Heart right ventricle (tissue), 16 donors: ENCODE measurements at regions not wholly inside any gene's neighbourhood (a gene's known extent, or its start where the extent isn't known, plus 50 kb on each side); places are given as distances from the start of the nearest gene placed in this dataset.

Source experiments
- ATAC-seq, 8 donors: fragments of 200-7000 bp; cut with Tn5 transposase; one replicate each; pipeline ENCODE4 v1.9.1; 2020; ENCODE audit warnings: mild to moderate bottlenecking in 8 of 8, moderate library complexity in 8 of 8, moderate number of reproducible peaks in 1 of 8
- DNase-seq, 2 donors: peaks; one replicate each; pipeline ENCODE4 v3.0.0-alpha.2; 2020
- H3K27ac ChIP-seq, 10 donors: fragments of 200-600 bp; sonication (generic) in 2 of 10; one replicate each; pipeline versions ENCODE4 v1.5.0 to v1.8.0; 2020 to 2022; ENCODE audit warnings: mild to moderate bottlenecking in 3 of 10
- H3K27me3 ChIP-seq, 7 donors: fragments of 200-600 bp; one replicate each; pipeline ENCODE4 v1.8.0; 2021 to 2022; ENCODE audit warnings: mild to moderate bottlenecking in 2 of 7
- H3K36me3 ChIP-seq, 9 donors: fragments of 200-600 bp; sonication (generic) in 1 of 9; one replicate each; pipeline versions ENCODE4 v1.5.0 to v1.8.0; 2020 to 2022; ENCODE audit warnings: mild to moderate bottlenecking in 2 of 9
- H3K4me1 ChIP-seq, 9 donors: fragments of 200-600 bp; sonication (generic) in 1 of 9; one replicate each; pipeline versions ENCODE4 v1.5.0 to v1.8.0; 2020 to 2022; ENCODE audit warnings: mild to moderate bottlenecking in 4 of 9
- H3K4me3 ChIP-seq, 10 donors: fragments of 200-600 bp; sonication (generic) in 2 of 10; one replicate each; pipeline versions ENCODE4 v1.5.0 to v1.8.0; 2020 to 2022; ENCODE audit warnings: mild to moderate bottlenecking in 7 of 10, moderate library complexity in 2 of 10
- H3K9me3 ChIP-seq, 11 donors: fragments of 200-600 bp in 10 of 11; sonication (generic) in 2 of 11; one replicate each; pipeline versions ENCODE4 v1.5.0 to v1.8.0; 2013 to 2022; ENCODE audit warnings: mild to moderate bottlenecking in 2 of 11, control low read depth in 1 of 11, moderate library complexity in 1 of 11
- CTCF ChIP-seq, 9 donors: fragments of 200-600 bp; sonication (generic) in 2 of 9; IDR thresholded peaks; one replicate each; pipeline versions ENCODE4 v1.5.0 to v1.8.0; 2021 to 2022; ENCODE audit warnings: antibody characterized with exemption in 9 of 9, mild to moderate bottlenecking in 5 of 9, moderate library complexity in 1 of 9
- WGBS, 2 donors: extraction: QIAGEN DNeasy Blood & Tissue Kit; methylation state at CpG; one replicate each; pipeline ENCODE4 v1.1.7; 2013; ENCODE audit warnings: inconsistent platforms in 1 of 2; 5-methylcytosine and 5-hydroxymethylcytosine counted together
- intact Hi-C, 10 donors: fragments of 100-400 bp; cut with DNase I; formaldehyde crosslinking; loops; one replicate each; pipeline versions ENCODE4 v1.11.1 to v1.14.2; 2022
- donor health status: Arrhythmogenic right ventricular cardiomyopathy.
- donor health status: ischemic (EF 13 %, LVEDD 7.1; RV severe dilation, severe dysfunction).
- donor health status: healthy with polysubstance abuse.
- donor health status: DM: no; HTN: yes; CAD: no.
- donor health status: DM: no; HTN: no; CAD: no.
- donor health status: ischemic (EF 25% LVEDD 6.9; RV normal size, moderate dysfunction).
- donor health status: ischemic (EF 25% LVEDD 5.7; RV mildly dilated, moderate dysfunction).
- donor health status: healthy.
- donor health status: DM: yes; HTN: yes; CAD: no.
- donor health status: Ischemic cardiomyopathy.
- donor health status: ischemic (EF 35%, LVEDD 5.7; RV mildly dilated, moderate dysfunction).
- donor health status: nonischemic (EF 11% LVEDD 7.7; RV severe dilation, severe dysfunction).
- donor health status: DM: yes; HTN: yes; CAD: no.
- donor health status: PGD.
- donor health status: ischemic (EF 29% LVEDD 5.4; RV normal size, mild dysfunction).
- donor health status: nonischemic (EF 23%, LVEDD 6.1; RV moderate dilation, normal function).

GRCh38 chr14:84071061-84071460, 1458.9 kb upstream of the FLRT2 start:
- Histone ChIP-seq H3K4me1 (no peaks in the 10 kb centered on the region), H3K36me3 (no peaks in the 10 kb centered on the region), H3K27me3 (no peaks in the 10 kb centered on the region), H3K9me3 (peaks cover 0 to 2% (median 0%) of the 10 kb centered on the region in 11 donors), H3K4me3 (no peak overlapping the region), H3K27ac (no peak overlapping the region)
- WGBS, 2 donors: 83 to 88% methylated on average over 1 of the region's 1 CpG
- no peak for ATAC-seq
- no peak for DNase-seq
- no peak for TF ChIP-seq CTCF (IDR thresholded peaks at IDR 0.05)
- intact Hi-C loops: no loop called here

- no peaks in the 10 kb centered on the region for H3K36me3 ChIP-seq
- intact Hi-C loops: no loop called here
- 72 to 76% methylated on average over 2 of the region's 2 CpGs for WGBS, 2 donors
- no peaks in the 10 kb centered on the region for H3K27me3 ChIP-seq
- no peak for TF ChIP-seq CTCF (IDR thresholded peaks at IDR 0.05)
- no peak for DNase-seq
- no peak overlapping the region for H3K4me3 ChIP-seq
- H3K9me3 ChIP-seq: no peaks in the 10 kb centered on the region
- no peak overlapping the region for H3K27ac ChIP-seq
- no peak for ATAC-seq
- no peaks in the 10 kb centered on the region for H3K4me1 ChIP-seq
Observed at GRCh38 chr14:84074626-84075025, 1455.3 kb upstream of the FLRT2 start.

- ATAC-seq: no peak
- H3K36me3 ChIP-seq: no peaks in the 10 kb centered on the region
- no peaks in the 10 kb centered on the region for H3K4me1 ChIP-seq
- H3K27ac ChIP-seq: no peak overlapping the region
- WGBS, 2 donors: 94 to 97% methylated on average over 1 of the region's 1 CpG
- H3K4me3 ChIP-seq: no peak overlapping the region
- no peak for TF ChIP-seq CTCF (IDR thresholded peaks at IDR 0.05)
- no peaks in the 10 kb centered on the region for H3K27me3 ChIP-seq
- intact Hi-C loops: no loop called here
- DNase-seq: no peak
- H3K9me3 ChIP-seq: no peaks in the 10 kb centered on the region
Observed at GRCh38 chr14:84080944-84081343, 1449.0 kb upstream of the FLRT2 start.

GRCh38 chr14:84084056-84084630, 1445.8 kb upstream of the FLRT2 start:
- TF ChIP-seq CTCF (IDR thresholded peaks at IDR 0.05): no peak
- DNase-seq: no peak
- Histone ChIP-seq H3K4me3 (no peak overlapping the region), H3K4me1 (no peaks in the 10 kb centered on the region), H3K9me3 (no peaks in the 10 kb centered on the region), H3K36me3 (no peaks in the 10 kb centered on the region), H3K27ac (no peak overlapping the region), H3K27me3 (no peaks in the 10 kb centered on the region)
- intact Hi-C loops: no loop called here
- WGBS, 2 donors: 100% methylated on average over 1 of the region's 1 CpG
- ATAC-seq: no peak
